IMR-90 (cell line): ENCODE measurements at regions not wholly inside any gene's neighbourhood (a gene's known extent, or its start where the extent isn't known, plus 50 kb on each side); places are given as distances from the start of the nearest gene placed in this dataset.

Experiments used
- ATAC-seq: fragments of 200-7000 bp; cut with Tn5 transposase; 2 replicates; pipeline ENCODE4 v1.9.1; 2020; ENCODE audit warnings: low read depth, mild to moderate bottlenecking, moderate library complexity
- BruUV-seq: library from RNA; stranded (reverse); fragments of 400-500 nt; replicated peaks from 2 replicates; lab custom pipeline; 2021; lab: Mats Ljungman, UMichigan
- CTCF ChIA-PET: fragments of 300-600 bp; formaldehyde crosslinking; extraction: SDS; loops from one replicate; lab custom pipeline; 2021; ENCODE audit warnings: antibody characterized with exemption; lab: Yijun Ruan, JAX
- POLR2A ChIA-PET: fragments of 300-600 bp; sonication (Branson Sonifier 250); formaldehyde crosslinking; loops from one replicate; lab custom pipeline; 2022; ENCODE audit warnings: antibody characterized with exemption; ENCODE audit not compliant: unreplicated experiment; lab: Charles Lee
- DNase-seq: peaks from one replicate; pipeline ENCODE4 v3.0.0; 2013
- H2AFZ ChIP-seq: replicated peaks from 2 replicates; pipeline ENCODE3; 2013; ENCODE audit warnings: low read length, mild to moderate bottlenecking; ENCODE audit not compliant: poor library complexity
- H2AK5ac ChIP-seq: 2 replicates; pipeline ENCODE4 v1.6.1; 2013; ENCODE audit warnings: low read depth, low read length, inconsistent platforms
- H2AK9ac ChIP-seq: replicated peaks from 2 replicates; pipeline ENCODE3; 2013; ENCODE audit warnings: mild to moderate bottlenecking, low read depth, low read length, moderate library complexity; ENCODE audit not compliant: poor library complexity
- H2BK120ac ChIP-seq: 2 replicates; pipeline ENCODE4 v1.6.1; 2013; ENCODE audit warnings: low read depth, low read length, inconsistent platforms
- H2BK15ac ChIP-seq: 3 replicates; pipeline ENCODE4 v1.6.1; 2013; ENCODE audit warnings: low read depth, low read length, inconsistent platforms
- H2BK20ac ChIP-seq: 2 replicates; pipeline ENCODE4 v1.6.1; 2013; ENCODE audit warnings: low read depth, mild to moderate bottlenecking, inconsistent platforms, low read length, moderate library complexity
- H2BK5ac ChIP-seq: 2 replicates; pipeline ENCODE4 v1.6.1; 2013; ENCODE audit warnings: mild to moderate bottlenecking, low read depth, low read length, inconsistent platforms; ENCODE audit not compliant: poor library complexity, severe bottlenecking
- H3K14ac ChIP-seq: replicated peaks from 2 replicates; pipeline ENCODE4 v1.6.1; 2013; ENCODE audit warnings: low read depth, low read length, inconsistent platforms
- H3K18ac ChIP-seq: 2 replicates; pipeline ENCODE4 v1.6.1; 2013; ENCODE audit warnings: low read depth, low read length, control low read depth
- H3K23ac ChIP-seq: 2 replicates; pipeline ENCODE4 v1.6.1; 2013; ENCODE audit warnings: low read depth, low read length, inconsistent platforms
- H3K27ac ChIP-seq: 2 replicates; pipeline ENCODE4 v1.5.1; 2013; ENCODE audit warnings: mild to moderate bottlenecking, control low read depth, low read length; ENCODE audit not compliant: insufficient read depth
- H3K27me3 ChIP-seq: 2 replicates; pipeline ENCODE4 v1.6.1; 2013; ENCODE audit warnings: low read length; ENCODE audit not compliant: control insufficient read depth, insufficient read depth
- H3K36me3 ChIP-seq: 2 replicates; pipeline ENCODE4 v1.6.1; 2013; ENCODE audit warnings: low read length, mixed read lengths; ENCODE audit not compliant: control insufficient read depth, insufficient read depth
- H3K4ac ChIP-seq: 2 replicates; pipeline ENCODE4 v1.6.1; 2013; ENCODE audit warnings: low read depth, low read length, inconsistent platforms
- H3K4me1 ChIP-seq: 2 replicates; pipeline ENCODE4 v1.6.1; 2013; ENCODE audit warnings: low read length, mixed read lengths; ENCODE audit not compliant: control insufficient read depth, insufficient read depth
- H3K4me2 ChIP-seq: 2 replicates; pipeline ENCODE4 v1.6.1; 2013; ENCODE audit warnings: low read depth, mild to moderate bottlenecking, control low read depth, low read length, moderate library complexity
- H3K4me3 ChIP-seq: 2 replicates; pipeline ENCODE4 v1.5.1; 2013; ENCODE audit warnings: low read depth, mild to moderate bottlenecking, control low read depth, low read length, moderate library complexity; ENCODE audit not compliant: insufficient read depth
- H3K56ac ChIP-seq: 2 replicates; pipeline ENCODE4 v1.6.1; 2013; ENCODE audit warnings: low read length, inconsistent platforms; ENCODE audit not compliant: insufficient read depth; ENCODE audit errors: extremely low read depth
- H3K79me1 ChIP-seq, 2 experiments: 2 replicates each; pipeline ENCODE4 v1.6.1; 2013; ENCODE audit warnings: low read length in 2 of 2, inconsistent platforms in 1 of 2, low read depth in 1 of 2
- H3K9ac ChIP-seq: 2 replicates; pipeline ENCODE4 v1.6.1; 2013; ENCODE audit warnings: low read depth, low read length, control low read depth
- H3K9me1 ChIP-seq: 2 replicates; pipeline ENCODE4 v1.6.1; 2013; ENCODE audit warnings: low read length, inconsistent platforms; ENCODE audit not compliant: insufficient read depth
- H3K9me3 ChIP-seq: 2 replicates; pipeline ENCODE4 v1.6.1; 2013; ENCODE audit warnings: low read length; ENCODE audit not compliant: control insufficient read depth, insufficient read depth
- H4K20me1 ChIP-seq: 2 replicates; pipeline ENCODE4 v1.6.1; 2013; ENCODE audit warnings: low read length, inconsistent platforms; ENCODE audit not compliant: insufficient read depth
- H4K5ac ChIP-seq: 2 replicates; pipeline ENCODE4 v1.6.1; 2013; ENCODE audit warnings: mild to moderate bottlenecking, low read depth, low read length, control low read depth
- H4K8ac ChIP-seq, 2 experiments: 2 replicates each; pipeline ENCODE4 v1.6.1; 2013; ENCODE audit warnings: low read depth in 2 of 2, low read length in 2 of 2, control low read depth in 1 of 2, inconsistent platforms in 1 of 2
- H4K91ac ChIP-seq: 2 replicates; pipeline ENCODE4 v1.6.1; 2013; ENCODE audit warnings: low read depth, low read length, inconsistent platforms; ENCODE audit not compliant: insufficient read depth
- BHLHE40 ChIP-seq: fragments of 150-350 bp; IDR thresholded peaks from 2 replicates; pipeline ENCODE4 v1.6.1; 2016; ENCODE audit warnings: mild to moderate bottlenecking, low read depth, low read length
- CHD1 ChIP-seq: IDR thresholded peaks from 2 replicates; pipeline ENCODE4 v1.6.1; 2012; ENCODE audit warnings: low read depth, low read length, improper control_type of control experiment
- CTCF ChIP-seq: conservative IDR thresholded peaks from 2 replicates; pipeline ENCODE4 v1.5.1; 2012; ENCODE audit warnings: mild to moderate bottlenecking, low read depth, low read length, improper control_type of control experiment
- ELK1 ChIP-seq: fragments of 150-350 bp; IDR thresholded peaks from 2 replicates; pipeline ENCODE4 v1.6.1; 2016; ENCODE audit warnings: low read depth, mild to moderate bottlenecking, low read length, moderate library complexity, borderline replicate concordance
- FOS ChIP-seq: fragments of 150-350 bp; IDR thresholded peaks from 2 replicates; pipeline ENCODE4 v1.6.1; 2016; ENCODE audit warnings: low read depth, low read length
- MAFK ChIP-seq: IDR thresholded peaks from 2 replicates; pipeline ENCODE4 v1.6.1; 2012; ENCODE audit warnings: low read depth, low read length, improper control_type of control experiment
- MAZ ChIP-seq: IDR thresholded peaks from 2 replicates; pipeline ENCODE4 v1.6.1; 2012; ENCODE audit warnings: low read depth, mild to moderate bottlenecking, low read length, improper control_type of control experiment, moderate library complexity, borderline replicate concordance
- MXI1 ChIP-seq: IDR thresholded peaks from 2 replicates; pipeline ENCODE4 v1.6.1; 2012; ENCODE audit warnings: low read depth, mild to moderate bottlenecking, low read length, moderate library complexity, borderline replicate concordance
- NFE2L2 ChIP-seq: fragments of 150-350 bp; IDR thresholded peaks from 2 replicates; pipeline ENCODE4 v1.6.1; 2016; ENCODE audit warnings: low read depth, mild to moderate bottlenecking, low read length
- POLR2A ChIP-seq: IDR thresholded peaks from 2 replicates; pipeline ENCODE4 v1.6.1; 2012; ENCODE audit warnings: mild to moderate bottlenecking, low read depth, low read length
- RAD21 ChIP-seq: IDR thresholded peaks from 2 replicates; pipeline ENCODE4 v1.6.1; 2012; ENCODE audit warnings: low read length, improper control_type of control experiment
- RCOR1 ChIP-seq: IDR thresholded peaks from 2 replicates; pipeline ENCODE4 v1.6.1; 2012; ENCODE audit warnings: mild to moderate bottlenecking, low read length, improper control_type of control experiment; ENCODE audit not compliant: insufficient replicate concordance
- RFX5 ChIP-seq: IDR thresholded peaks from 2 replicates; pipeline ENCODE4 v1.8.0; 2012; ENCODE audit warnings: low read depth, mild to moderate bottlenecking, low read length, moderate library complexity
- SMC3 ChIP-seq: fragments of 150-350 bp; IDR thresholded peaks from 2 replicates; pipeline ENCODE4 v1.6.1; 2016; ENCODE audit warnings: low read depth, mild to moderate bottlenecking, antibody characterized with exemption, low read length, moderate library complexity
- USF2 ChIP-seq: fragments of 150-350 bp; IDR thresholded peaks from 2 replicates; pipeline ENCODE4 v1.6.1; 2017; ENCODE audit warnings: mild to moderate bottlenecking, antibody characterized with exemption, low read length, low read depth
- WGBS, 2 experiments: methylation state at CpG; one replicate each; pipeline versions ENCODE4 v1.1.5 to v1.1.7; 2013; ENCODE audit warnings: missing lambda C conversion rate in 2 of 2; ENCODE audit not compliant: insufficient read length in 1 of 2; ENCODE audit errors: extremely low coverage in 2 of 2; 5-methylcytosine and 5-hydroxymethylcytosine counted together
- dilution Hi-C: fragments of 300-500 bp; cut with HindIII; formaldehyde crosslinking; loops from one replicate; pipeline ENCODE4 v1.14.3; 2018; ENCODE audit warnings: low sequenced_read_pairs; ENCODE audit not compliant: unreplicated experiment
- in situ Hi-C: fragments of 300-500 bp; cut with MboI; formaldehyde crosslinking; loops from 3 replicates; pipeline ENCODE4 v1.14.3; 2019; ENCODE audit warnings: low sequenced_read_pairs, inconsistent platforms, mixed read lengths
- intact Hi-C: fragments of 100-400 bp; cut with micrococcal nuclease; formaldehyde crosslinking; loops from 2 replicates; pipeline ENCODE4 v1.10.0; 2022

- H4K8ac ChIP-seq = no peak overlapping the region
- H3K4ac ChIP-seq = no peak overlapping the region
- DNase-seq (no peak), ATAC-seq (no peak)
- WGBS, 2 experiments = no CpG with 5 or more reads among the region's 4 CpGs
- no peaks in the 10 kb centered on the region for H3K27me3 ChIP-seq
- H3K14ac ChIP-seq = no peak overlapping the region
- no peak overlapping the region for H3K27ac ChIP-seq
- intact Hi-C loops = no loop called here
- no peak overlapping the region for H3K9ac ChIP-seq
- no peak overlapping the region for H2BK120ac ChIP-seq
- H3K4me2 ChIP-seq = no peak overlapping the region
- H3K79me1 ChIP-seq = no peaks in the 10 kb centered on the region
- no peak overlapping the region for H2BK5ac ChIP-seq
- H3K4me3 ChIP-seq = no peak overlapping the region
- CTCF ChIA-PET = no interaction called here
- H3K36me3 ChIP-seq = no peaks in the 10 kb centered on the region
- in situ Hi-C loops = no loop called here
- H3K9me3 ChIP-seq = no peaks in the 10 kb centered on the region
- BruUV-seq = no TSS peak
- H2AK5ac ChIP-seq = no peak overlapping the region
- H3K18ac ChIP-seq = no peak overlapping the region
- no peaks in the 10 kb centered on the region for H3K9me1 ChIP-seq
- H4K5ac ChIP-seq = no peak overlapping the region
- no peak overlapping the region for H2AK9ac ChIP-seq
- no peak overlapping the region for H2BK15ac ChIP-seq
- no peak overlapping the region for H3K56ac ChIP-seq
- no peak overlapping the region for H2BK20ac ChIP-seq
- no peak overlapping the region for H2AFZ ChIP-seq
- no peaks in the 10 kb centered on the region for H3K4me1 ChIP-seq
- POLR2A ChIA-PET = no interaction called here
- dilution Hi-C loops = no loop called here
- no peaks in the 10 kb centered on the region for H4K20me1 ChIP-seq
- H3K23ac ChIP-seq = no peak overlapping the region
- H4K91ac ChIP-seq = no peak overlapping the region
- no peak for TF ChIP-seq CHD1
- no peak for TF ChIP-seq BHLHE40
- TF ChIP-seq CTCF = no peak
- no peak for TF ChIP-seq POLR2A
- no peak for TF ChIP-seq MXI1
- no peak for TF ChIP-seq RFX5
- TF ChIP-seq NFE2L2 = no peak
- TF ChIP-seq MAZ = no peak
- TF ChIP-seq SMC3 = no peak
- no peak for TF ChIP-seq USF2
- TF ChIP-seq FOS = no peak
- TF ChIP-seq ELK1 = no peak
- no peak for TF ChIP-seq RAD21
- TF ChIP-seq MAFK = no peak
- TF ChIP-seq RCOR1 = no peak
These were observed 696.8 kb downstream of the OTOL1 start for GRCh38 chr3:162193148-162194095.
